HEK293 (cell line): ENCODE measurements at regions not wholly inside any gene's neighbourhood (a gene's known extent, or its start where the extent isn't known, plus 50 kb on each side); places are given as distances from the start of the nearest gene placed in this dataset.

Experiments
- CTCF ChIA-PET: fragments of 350-600 bp; formaldehyde crosslinking; extraction: SDS; loops from one replicate; lab custom pipeline; 2021; ENCODE audit warnings: antibody characterized with exemption; lab: Yijun Ruan, JAX
- POLR2A ChIA-PET: fragments of 300-600 bp; formaldehyde crosslinking; extraction: SDS; loops from one replicate; lab custom pipeline; 2020; ENCODE audit warnings: antibody characterized with exemption, inconsistent platforms; lab: Yijun Ruan, JAX
- H3K27ac ChIP-seq: fragments of 200-500 bp; sonication (Bioruptor generic); 2 replicates; pipeline ENCODE4 v1.5.1; 2014; ENCODE audit warnings: low read depth, low read length, control low read depth, inconsistent platforms; ENCODE audit errors: extremely low read depth
- H3K36me3 ChIP-seq, 2 experiments: fragments of 200-500 bp in 1 of 2; sonication (Bioruptor generic) in 1 of 2; 1 replicate in 1 of 2; 2 replicates in 1 of 2; pipeline ENCODE4 v1.5.1; 2014 to 2017; ENCODE audit warnings: inconsistent platforms in 2 of 2, low read length in 2 of 2; ENCODE audit not compliant: control insufficient read depth in 2 of 2, insufficient read depth in 1 of 2
- H3K4me1 ChIP-seq: fragments of 200-500 bp; sonication (Bioruptor generic); 2 replicates; pipeline ENCODE4 v1.5.1; 2014; ENCODE audit warnings: mild to moderate bottlenecking, low read length, inconsistent platforms; ENCODE audit not compliant: control insufficient read depth, insufficient read depth
- H3K4me3 ChIP-seq: 2 replicates; pipeline ENCODE4 v1.5.1; 2011; ENCODE audit warnings: low read depth, mild to moderate bottlenecking, control low read depth, low read length, moderate library complexity
- H3K9me3 ChIP-seq: fragments of 200-500 bp; sonication (Bioruptor generic); 2 replicates; pipeline ENCODE4 v1.5.1; 2014; ENCODE audit warnings: low read depth, low read length, inconsistent platforms; ENCODE audit not compliant: control insufficient read depth, insufficient read depth
- HOXC10 ChIP-seq: sonication (generic); formaldehyde crosslinking; IDR thresholded peaks from 2 replicates; pipeline ENCODE4 v1.8.1; 2023; ENCODE audit warnings: mild to moderate bottlenecking, missing genetic modification reagents
- PBX3 ChIP-seq: sonication (generic); formaldehyde crosslinking; IDR thresholded peaks from 2 replicates; pipeline ENCODE4 v1.8.1; 2022; ENCODE audit warnings: mild to moderate bottlenecking, moderate library complexity, missing genetic modification reagents
- PRDM1 ChIP-seq: fragments of 450-650 bp; formaldehyde crosslinking; IDR thresholded peaks from 2 replicates; pipeline ENCODE4; 2016; ENCODE audit warnings: missing biosample characterization, missing genetic modification characterization
- SCRT1 ChIP-seq: fragments of 450-650 bp; formaldehyde crosslinking; IDR thresholded peaks from 2 replicates; pipeline ENCODE4 v1.5.1; 2016; ENCODE audit warnings: missing biosample characterization, missing genetic modification characterization, borderline replicate concordance
- TRIM28 ChIP-seq: IDR thresholded peaks from 2 replicates; pipeline ENCODE4 v1.6.1; 2011; ENCODE audit warnings: low read length, control low read depth, borderline replicate concordance
- ZNF148 ChIP-seq: fragments of 450-650 bp; formaldehyde crosslinking; IDR thresholded peaks from 2 replicates; pipeline ENCODE4 v1.5.0; 2017; ENCODE audit warnings: missing biosample characterization, missing genetic modification characterization, borderline replicate concordance
- ZNF202 ChIP-seq: fragments of 450-650 bp; formaldehyde crosslinking; IDR thresholded peaks from 2 replicates; pipeline ENCODE4 v1.5.1; 2016; ENCODE audit warnings: missing biosample characterization, missing genetic modification characterization, borderline replicate concordance
- ZNF221 ChIP-seq: fragments of 450-650 bp; formaldehyde crosslinking; IDR thresholded peaks from 2 replicates; pipeline ENCODE4 v1.5.1; 2017; ENCODE audit warnings: missing biosample characterization, missing genetic modification characterization, borderline replicate concordance
- ZNF266 ChIP-seq: fragments of 450-650 bp; formaldehyde crosslinking; IDR thresholded peaks from 2 replicates; pipeline ENCODE4 v1.5.1; 2016; ENCODE audit warnings: missing biosample characterization, missing genetic modification characterization, low read depth
- ZNF274 ChIP-seq, 2 experiments: fragments of 200-500 bp in 1 of 2; fragments of 450-650 bp in 1 of 2; sonication (Bioruptor generic) in 1 of 2; formaldehyde crosslinking in 1 of 2; IDR thresholded peaks; 2 replicates each; pipeline versions ENCODE4 v1.5.1 to v1.6.1; 2014 to 2016; ENCODE audit warnings: borderline replicate concordance in 1 of 2, inconsistent platforms in 1 of 2, low read length in 1 of 2, missing biosample characterization in 1 of 2, missing genetic modification characterization in 1 of 2
- ZNF292 ChIP-seq: fragments of 450-650 bp; formaldehyde crosslinking; IDR thresholded peaks from 2 replicates; pipeline ENCODE4 v1.5.1; 2016; ENCODE audit warnings: low read depth, missing biosample characterization, missing genetic modification characterization, borderline replicate concordance
- ZNF354C ChIP-seq: fragments of 450-650 bp; formaldehyde crosslinking; IDR thresholded peaks from 2 replicates; pipeline ENCODE4 v1.5.1; 2016; ENCODE audit warnings: missing biosample characterization, missing genetic modification characterization, low read depth, borderline replicate concordance
- ZNF366 ChIP-seq: fragments of 450-650 bp; formaldehyde crosslinking; conservative IDR thresholded peaks from 2 replicates; pipeline ENCODE4 v1.5.1; 2016; ENCODE audit warnings: missing biosample characterization, missing genetic modification characterization
- ZNF404 ChIP-seq: fragments of 450-650 bp; formaldehyde crosslinking; IDR thresholded peaks from 2 replicates; pipeline ENCODE4 v1.5.1; 2017; ENCODE audit warnings: missing biosample characterization, missing genetic modification characterization
- ZNF449 ChIP-seq: fragments of 450-650 bp; formaldehyde crosslinking; IDR thresholded peaks from 2 replicates; pipeline ENCODE4 v1.5.1; 2017; ENCODE audit warnings: missing biosample characterization, mild to moderate bottlenecking, missing genetic modification characterization, moderate library complexity
- ZNF518A ChIP-seq: fragments of 450-650 bp; formaldehyde crosslinking; conservative IDR thresholded peaks from 2 replicates; pipeline ENCODE4 v1.5.1; 2016; ENCODE audit warnings: low read depth, missing biosample characterization, missing genetic modification characterization
- ZNF530 ChIP-seq: fragments of 450-650 bp; formaldehyde crosslinking; IDR thresholded peaks from 2 replicates; pipeline ENCODE4 v1.5.1; 2016; ENCODE audit warnings: low read depth, missing biosample characterization, missing genetic modification characterization
- ZNF571 ChIP-seq: fragments of 450-650 bp; formaldehyde crosslinking; IDR thresholded peaks from 2 replicates; pipeline ENCODE4 v1.5.0; 2017; ENCODE audit warnings: missing biosample characterization, missing genetic modification characterization
- ZNF623 ChIP-seq: fragments of 450-650 bp; formaldehyde crosslinking; IDR thresholded peaks from 2 replicates; pipeline ENCODE4 v1.5.1; 2016; ENCODE audit warnings: missing biosample characterization, missing genetic modification characterization
- ZNF626 ChIP-seq: fragments of 450-650 bp; sonication (Bioruptor Pico); formaldehyde crosslinking; IDR thresholded peaks from 2 replicates; pipeline ENCODE4 v1.5.1; 2018; ENCODE audit warnings: missing biosample characterization, missing genetic modification characterization, inconsistent platforms
- ZNF704 ChIP-seq: fragments of 450-650 bp; formaldehyde crosslinking; IDR thresholded peaks from 2 replicates; pipeline ENCODE4 v1.5.1; 2016; ENCODE audit warnings: missing biosample characterization, missing genetic modification characterization
- ZNF707 ChIP-seq: fragments of 450-650 bp; formaldehyde crosslinking; IDR thresholded peaks from 2 replicates; pipeline ENCODE4 v1.5.1; 2016; ENCODE audit warnings: missing biosample characterization, missing genetic modification characterization
- ZNF830 ChIP-seq: fragments of 450-650 bp; IDR thresholded peaks from 2 replicates; pipeline ENCODE4 v1.5.0; 2018; ENCODE audit warnings: missing biosample characterization, missing genetic modification characterization, low read depth, mild to moderate bottlenecking, moderate library complexity
- ZSCAN16 ChIP-seq: fragments of 450-650 bp; formaldehyde crosslinking; IDR thresholded peaks from 2 replicates; pipeline ENCODE4 v1.5.1; 2016; ENCODE audit warnings: missing biosample characterization, missing genetic modification characterization

- Histone ChIP-seq H3K27ac (no peak overlapping the region), H3K9me3 (no peaks in the 10 kb centered on the region), H3K4me3 (no peak overlapping the region), H3K4me1 (no peaks in the 10 kb centered on the region), H3K36me3 (no peaks in the 10 kb centered on the region)
- no peak for TF ChIP-seq ZNF449
- TF ChIP-seq ZSCAN16 (tag by site-specific recombination), result no peak
- no peak for TF ChIP-seq TRIM28
- no peak for TF ChIP-seq ZNF623
- no peak for TF ChIP-seq ZNF707
- TF ChIP-seq ZNF571 (tag by site-specific recombination), result no peak
- ChIA-PET POLR2A (no interaction called here), CTCF (interaction anchor here (0.6 kb wide), 1 partner anchor 40 kb away, joined by 5 read pairs; no protein-coding TSS in a partner anchor)
These were observed 93.7 kb downstream of the THNSL2 start for GRCh38 chr2:88263861-88264260.

GRCh38 chr2:88261725-88262124, 91.6 kb downstream of the THNSL2 start:
- Histone ChIP-seq H3K36me3 (no peaks in the 10 kb centered on the region), H3K4me3 (no peak overlapping the region), H3K9me3 (no peaks in the 10 kb centered on the region), H3K4me1 (no peaks in the 10 kb centered on the region), H3K27ac (no peak overlapping the region)
- POLR2A ChIA-PET, result no interaction called here
- CTCF ChIA-PET, result interaction anchor here (0.6 kb wide), 1 partner anchor 46 kb away, joined by 3 read pairs; no protein-coding TSS in a partner anchor
- TF ChIP-seq ZNF518A (no peak), ZNF354C (no peak), PRDM1 (tag by site-specific recombination) (no peak), ZNF274 (IDR thresholded peaks at IDR 0.05; ENCODE audit: low read length) (no peak), ZNF274 (tag by site-specific recombination; IDR thresholded peaks at IDR 0.05; ENCODE audit: borderline replicate concordance) (no peak), ZNF704 (tag by site-specific recombination) (no peak), ZNF626 (tag by site-specific recombination) (no peak), ZNF202 (tag by site-specific recombination) (no peak), ZNF366 (tag by site-specific recombination) (no peak), ZNF830 (tag by site-specific recombination) (no peak), ZNF292 (tag by site-specific recombination) (no peak), HOXC10 (CRISPR knock-in tag) (no peak), ZNF148 (tag by site-specific recombination) (no peak), SCRT1 (tag by site-specific recombination) (no peak), ZNF530 (tag by site-specific recombination) (no peak), ZNF221 (tag by site-specific recombination) (no peak), PBX3 (no peak), ZNF266 (tag by site-specific recombination) (no peak), ZNF404 (no peak)
